MM.1S (cell line): ENCODE measurements at regions not wholly inside any gene's neighbourhood (a gene's known extent, or its start where the extent isn't known, plus 50 kb on each side); places are given as distances from the start of the nearest gene placed in this dataset.
"Not testable (repeated sequence)": the region's sequence is repeated elsewhere in the genome, so short reads cannot be mapped to it uniquely, and the experiment has no call there.

Experiments
- DNase-seq: peaks from one replicate; pipeline ENCODE4 v3.0.0-alpha.2; 2015
- H2AFZ ChIP-seq: fragments of 300-600 bp; sonication (generic); 2 replicates; pipeline ENCODE4 v1.6.0; 2016; ENCODE audit warnings: antibody characterized with exemption, low read length
- H3F3A ChIP-seq: fragments of 300-600 bp; sonication (generic); 2 replicates; pipeline ENCODE4 v1.6.1; 2016; ENCODE audit warnings: mild to moderate bottlenecking, antibody characterized with exemption, low read length, moderate library complexity, mixed read lengths; ENCODE audit not compliant: insufficient read depth
- H3K27ac ChIP-seq: fragments of 300-600 bp; sonication (generic); 2 replicates; pipeline ENCODE4 v1.5.1; 2016; ENCODE audit warnings: mild to moderate bottlenecking, low read length
- H3K27me3 ChIP-seq: fragments of 300-600 bp; sonication (generic); replicated peaks from 2 replicates; pipeline ENCODE4 v1.6.0; 2016; ENCODE audit warnings: low read length; ENCODE audit not compliant: insufficient read depth
- H3K36me3 ChIP-seq: fragments of 300-600 bp; sonication (generic); replicated peaks from 2 replicates; pipeline ENCODE4 v1.6.1; 2016; ENCODE audit warnings: mild to moderate bottlenecking, low read length, mixed read lengths; ENCODE audit not compliant: insufficient read depth
- H3K4me1 ChIP-seq: fragments of 300-600 bp; sonication (generic); 2 replicates; pipeline ENCODE4 v1.6.1; 2016; ENCODE audit warnings: low read length, mixed read lengths
- H3K4me2 ChIP-seq: fragments of 300-600 bp; sonication (generic); 2 replicates; pipeline ENCODE4 v1.6.0; 2016; ENCODE audit warnings: low read depth, low read length
- H3K4me3 ChIP-seq: fragments of 300-600 bp; sonication (generic); 2 replicates; pipeline ENCODE4 v1.5.1; 2016; ENCODE audit warnings: low read length, mixed read lengths
- H3K79me2 ChIP-seq: fragments of 300-600 bp; sonication (generic); 2 replicates; pipeline ENCODE4 v1.6.1; 2016; ENCODE audit warnings: mixed run types, low read length, mixed read lengths
- H3K9ac ChIP-seq: fragments of 300-600 bp; sonication (generic); 2 replicates; pipeline ENCODE4 v1.6.1; 2016; ENCODE audit warnings: low read length, mixed read lengths
- H3K9me2 ChIP-seq: fragments of 300-600 bp; sonication (generic); replicated peaks from 2 replicates; pipeline ENCODE4 v1.6.1; 2016; ENCODE audit warnings: mild to moderate bottlenecking, low read length, mixed read lengths; ENCODE audit not compliant: insufficient read depth
- H3K9me3 ChIP-seq: fragments of 300-600 bp; sonication (generic); replicated peaks from 2 replicates; pipeline ENCODE4 v1.6.1; 2016; ENCODE audit warnings: mild to moderate bottlenecking, low read length, mixed read lengths; ENCODE audit not compliant: insufficient read depth
- H4K20me1 ChIP-seq: fragments of 300-600 bp; sonication (generic); 2 replicates; pipeline ENCODE4 v1.6.1; 2016; ENCODE audit warnings: mild to moderate bottlenecking, low read length, moderate library complexity, mixed read lengths; ENCODE audit not compliant: insufficient read depth
- CTCF ChIP-seq: fragments of 300-600 bp; sonication (generic); IDR thresholded peaks from 2 replicates; pipeline ENCODE4 v1.5.1; 2016; ENCODE audit warnings: antibody characterized with exemption, low read length, mixed read lengths
- EZH2 ChIP-seq: fragments of 300-600 bp; sonication (generic); optimal IDR thresholded peaks from 2 replicates; pipeline ENCODE3; 2017; ENCODE audit warnings: low read depth, mild to moderate bottlenecking, antibody characterized with exemption, low read length, mixed read lengths
- EZH2phosphoT487 ChIP-seq: fragments of 300-600 bp; sonication (generic); IDR thresholded peaks from 2 replicates; pipeline ENCODE4 v1.6.1; 2018; ENCODE audit warnings: antibody characterized with exemption, low read length

GRCh38 chr9:752201-752600 is 89.3 kb upstream of the DMRT1 start:
- Histone ChIP-seq H3K4me3 (no peak overlapping the region), H4K20me1 (no peaks in the 10 kb centered on the region), H3K79me2 (no peaks in the 10 kb centered on the region), H3K36me3 (no peaks in the 10 kb centered on the region), H3K9ac (no peak overlapping the region), H2AFZ (no peak overlapping the region), H3K4me2 (no peak overlapping the region), H3K27me3 (no peaks in the 10 kb centered on the region), H3K27ac (no peak overlapping the region), H3K4me1 (peaks cover 30% of the 10 kb centered on the region), H3K9me3 (no peaks in the 10 kb centered on the region), H3K9me2 (no peaks in the 10 kb centered on the region), H3F3A (no peaks in the 10 kb centered on the region)
- DNase-seq: no peak
- TF ChIP-seq EZH2 (no peak), EZH2phosphoT487 (no peak), CTCF (no peak)

- no peaks in the 10 kb centered on the region for H3K79me2 ChIP-seq
- H3K36me3 ChIP-seq: no peaks in the 10 kb centered on the region
- H3K4me2 ChIP-seq: no peak overlapping the region
- no peak overlapping the region for H3K4me3 ChIP-seq
- peaks cover 30% of the 10 kb centered on the region for H3K4me1 ChIP-seq
- DNase-seq: no peak
- no peak overlapping the region for H3K27ac ChIP-seq
- no peak overlapping the region for H3K9ac ChIP-seq
- TF ChIP-seq EZH2 (no peak), CTCF (no peak), EZH2phosphoT487 (no peak)
- H3K9me3 ChIP-seq: no peaks in the 10 kb centered on the region
- H3K27me3 ChIP-seq: no peaks in the 10 kb centered on the region
- no peaks in the 10 kb centered on the region for H4K20me1 ChIP-seq
- no peaks in the 10 kb centered on the region for H3K9me2 ChIP-seq
- H3F3A ChIP-seq: no peaks in the 10 kb centered on the region
- H2AFZ ChIP-seq: no peak overlapping the region
These were observed 88.8 kb upstream of the DMRT1 start for GRCh38 chr9:752681-753200.

- not testable (repeated sequence) for H3K27me3 ChIP-seq, H3K27ac ChIP-seq, H3K9me2 ChIP-seq, DNase-seq, H4K20me1 ChIP-seq, H3K9ac ChIP-seq, H3K4me2 ChIP-seq, H2AFZ ChIP-seq, H3K79me2 ChIP-seq, H3K9me3 ChIP-seq, H3K4me3 ChIP-seq, H3K36me3 ChIP-seq, H3F3A ChIP-seq
- peaks cover 30% of the 10 kb centered on the region for H3K4me1 ChIP-seq
These were observed 87.8 kb upstream of the DMRT1 start for GRCh38 chr9:753734-754133.

- H3F3A ChIP-seq: no peaks in the 10 kb centered on the region
- H3K79me2 ChIP-seq: no peaks in the 10 kb centered on the region
- peaks cover 25% of the 10 kb centered on the region for H3K4me1 ChIP-seq
- H3K27me3 ChIP-seq: no peaks in the 10 kb centered on the region
- no peak overlapping the region for H2AFZ ChIP-seq
- no peak for DNase-seq
- no peak overlapping the region for H3K4me2 ChIP-seq
- no peaks in the 10 kb centered on the region for H3K9me2 ChIP-seq
- TF ChIP-seq CTCF (no peak), EZH2phosphoT487 (no peak), EZH2 (no peak)
- H4K20me1 ChIP-seq: no peaks in the 10 kb centered on the region
- H3K9ac ChIP-seq: no peak overlapping the region
- no peaks in the 10 kb centered on the region for H3K36me3 ChIP-seq
- H3K27ac ChIP-seq: no peak overlapping the region
- no peak overlapping the region for H3K4me3 ChIP-seq
- H3K9me3 ChIP-seq: no peaks in the 10 kb centered on the region
These were observed 87.2 kb upstream of the DMRT1 start for GRCh38 chr9:754150-754931.
